OCI-LY3 (cell line): ENCODE measurements at regions not wholly inside any gene's neighbourhood (a gene's known extent, or its start where the extent isn't known, plus 50 kb on each side); places are given as distances from the start of the nearest gene placed in this dataset.

Experiments
- CTCF ChIP-seq: fragments of 200-600, 300-600 bp; sonication (generic); IDR thresholded peaks from 2 replicates; pipeline ENCODE4 v1.5.1; 2014; ENCODE audit warnings: antibody characterized with exemption, low read length, low read depth
- EZH2phosphoT487 ChIP-seq: fragments of 200-600 bp; shearing (Covaris generic); IDR thresholded peaks from 2 replicates; pipeline ENCODE4 v1.6.1; 2018; ENCODE audit warnings: antibody characterized with exemption, mixed run types, low read depth

DNA sequence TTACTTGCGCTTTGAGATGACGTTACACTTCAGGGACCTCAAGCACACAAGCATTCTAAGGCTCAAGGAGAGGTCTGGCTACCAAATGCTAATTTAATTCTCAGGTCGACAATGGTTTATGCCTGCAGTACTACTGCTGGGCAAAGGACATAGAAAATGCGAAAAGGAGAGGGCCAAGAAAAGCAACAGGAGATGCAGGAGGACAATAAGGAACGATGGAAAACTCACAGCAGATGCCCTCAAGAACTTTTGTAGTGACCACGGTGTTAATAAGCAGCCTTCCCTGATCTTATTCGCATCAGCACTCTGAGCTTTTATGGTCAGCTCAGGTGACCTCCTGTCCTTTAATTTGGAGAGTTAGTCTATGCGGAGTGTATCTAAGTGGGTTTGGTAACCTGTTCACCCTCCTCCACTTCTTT lies 146.3 kb downstream of the GPR85 start:
- TF ChIP-seq CTCF (no peak), EZH2phosphoT487 (no peak)
